Natural killer cell (primary cell): ENCODE measurements at regions not wholly inside any gene's neighbourhood (a gene's known extent, or its start where the extent isn't known, plus 50 kb on each side); places are given as distances from the start of the nearest gene placed in this dataset.
"Not testable (repeated sequence)": the region's sequence is repeated elsewhere in the genome, so short reads cannot be mapped to it uniquely, and the experiment has no call there.

Experiments used
- ATAC-seq, 3 donors: fragments of 150-1000 bp in 2 of 3; fragments of 200-7000 bp in 1 of 3; cut with Tn5 transposase; 1 replicate in 1 of 3; 2 replicates in 2 of 3; pipeline ENCODE4 v1.10.0; 2021; ENCODE audit warnings: mild to moderate bottlenecking in 2 of 3, moderate library complexity in 2 of 3
- DNase-seq, 2 donors: peaks; one replicate each; pipeline versions ENCODE4 v3.0.0 to v3.0.0-alpha.2; 2013 to 2021; ENCODE audit warnings: mixed read lengths in 1 of 2
- H3K27ac ChIP-seq: one replicate; pipeline ENCODE4 v1.5.1; 2013; ENCODE audit warnings: mild to moderate bottlenecking, low read length
- H3K27me3 ChIP-seq: one replicate; pipeline ENCODE4 v1.6.1; 2013; ENCODE audit warnings: low read length; ENCODE audit not compliant: control insufficient read depth, insufficient read depth
- H3K36me3 ChIP-seq: one replicate; pipeline ENCODE4 v1.6.1; 2013; ENCODE audit warnings: low read length; ENCODE audit not compliant: control insufficient read depth, insufficient read depth
- H3K4me1 ChIP-seq: one replicate; pipeline ENCODE4 v1.6.1; 2013; ENCODE audit warnings: low read length; ENCODE audit not compliant: control insufficient read depth, insufficient read depth
- H3K4me3 ChIP-seq: one replicate; pipeline ENCODE4 v1.5.1; 2013; ENCODE audit warnings: low read length
- H3K9me3 ChIP-seq: one replicate; pipeline ENCODE4 v1.6.1; 2013; ENCODE audit warnings: low read length; ENCODE audit not compliant: control insufficient read depth, insufficient read depth
- H3K27ac Mint-ChIP-seq, 2 donors: one replicate each; pipeline ENCODE4 v1.8.0; 2022; ENCODE audit warnings: mild to moderate bottlenecking in 2 of 2, mixed read lengths in 2 of 2, moderate library complexity in 1 of 2
- H3K27me3 Mint-ChIP-seq, 2 donors: one replicate each; pipeline ENCODE4 v1.8.0; 2022; ENCODE audit warnings: low read depth in 2 of 2, mixed read lengths in 2 of 2
- H3K36me3 Mint-ChIP-seq: one replicate; pipeline ENCODE4 v1.8.0; 2022; ENCODE audit warnings: mixed read lengths
- H3K4me1 Mint-ChIP-seq, 2 donors: one replicate each; pipeline ENCODE4 v1.8.0; 2022; ENCODE audit warnings: mixed read lengths in 2 of 2
- H3K4me3 Mint-ChIP-seq: one replicate; pipeline ENCODE4 v1.8.0; 2022; ENCODE audit warnings: mild to moderate bottlenecking, moderate library complexity, mixed read lengths
- H3K9me3 Mint-ChIP-seq, 2 donors: one replicate each; pipeline ENCODE4 v1.8.0; 2022; ENCODE audit warnings: mixed read lengths in 2 of 2
- WGBS: methylation state at CpG from one replicate; pipeline ENCODE4 v1.1.7; 2013; ENCODE audit warnings: missing lambda C conversion rate; ENCODE audit not compliant: insufficient coverage; 5-methylcytosine and 5-hydroxymethylcytosine counted together
- intact Hi-C: fragments of 100-400 bp; cut with micrococcal nuclease; formaldehyde crosslinking; loops from one replicate; pipeline ENCODE4 v1.14.2; 2022
- TF ChIP-seq, protein P1 (sequence below): fragments of 200-600 bp; IDR thresholded peaks from one replicate; pipeline ENCODE4 v1.8.0; 2022; ENCODE audit warnings: antibody characterized with exemption

- no peak overlapping the region for H3K4me3 ChIP-seq
- 46% methylated on average over 11 of the region's 11 CpGs for WGBS
- H3K4me1 ChIP-seq: peaks cover 9% of the 10 kb centered on the region
- H3K4me1 Mint-ChIP-seq: no peaks in the 10 kb centered on the region
- no peaks in the 10 kb centered on the region for H3K9me3 Mint-ChIP-seq
- TF ChIP-seq, protein P1, sequence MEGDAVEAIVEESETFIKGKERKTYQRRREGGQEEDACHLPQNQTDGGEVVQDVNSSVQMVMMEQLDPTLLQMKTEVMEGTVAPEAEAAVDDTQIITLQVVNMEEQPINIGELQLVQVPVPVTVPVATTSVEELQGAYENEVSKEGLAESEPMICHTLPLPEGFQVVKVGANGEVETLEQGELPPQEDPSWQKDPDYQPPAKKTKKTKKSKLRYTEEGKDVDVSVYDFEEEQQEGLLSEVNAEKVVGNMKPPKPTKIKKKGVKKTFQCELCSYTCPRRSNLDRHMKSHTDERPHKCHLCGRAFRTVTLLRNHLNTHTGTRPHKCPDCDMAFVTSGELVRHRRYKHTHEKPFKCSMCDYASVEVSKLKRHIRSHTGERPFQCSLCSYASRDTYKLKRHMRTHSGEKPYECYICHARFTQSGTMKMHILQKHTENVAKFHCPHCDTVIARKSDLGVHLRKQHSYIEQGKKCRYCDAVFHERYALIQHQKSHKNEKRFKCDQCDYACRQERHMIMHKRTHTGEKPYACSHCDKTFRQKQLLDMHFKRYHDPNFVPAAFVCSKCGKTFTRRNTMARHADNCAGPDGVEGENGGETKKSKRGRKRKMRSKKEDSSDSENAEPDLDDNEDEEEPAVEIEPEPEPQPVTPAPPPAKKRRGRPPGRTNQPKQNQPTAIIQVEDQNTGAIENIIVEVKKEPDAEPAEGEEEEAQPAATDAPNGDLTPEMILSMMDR: no peak
- H3K36me3 Mint-ChIP-seq: no peaks in the 10 kb centered on the region
- peaks cover 0 to under 1% of the 10 kb centered on the region in 2 donors for H3K27me3 Mint-ChIP-seq
- DNase-seq: no peak
- no peaks in the 10 kb centered on the region for H3K27me3 ChIP-seq
- H3K27ac ChIP-seq: no peak overlapping the region
- no peak overlapping the region for H3K4me3 Mint-ChIP-seq
- ATAC-seq: no peak
- H3K36me3 ChIP-seq: no peaks in the 10 kb centered on the region
- H3K9me3 ChIP-seq: no peaks in the 10 kb centered on the region
- no peak overlapping the region for H3K27ac Mint-ChIP-seq
- intact Hi-C loops: no loop called here
Observed at GRCh38 chr12:131537267-131537958, 173.5 kb upstream of the SFSWAP start.

- H3K9me3 ChIP-seq: no peaks in the 10 kb centered on the region
- H3K4me1 ChIP-seq: peaks cover 9% of the 10 kb centered on the region
- H3K9me3 Mint-ChIP-seq: no peaks in the 10 kb centered on the region
- H3K27me3 ChIP-seq: no peaks in the 10 kb centered on the region
- H3K4me3 Mint-ChIP-seq: no peak overlapping the region
- no peaks in the 10 kb centered on the region for H3K36me3 Mint-ChIP-seq
- intact Hi-C loops: no loop called here
- no peak overlapping the region for H3K27ac Mint-ChIP-seq
- no peak overlapping the region for H3K27ac ChIP-seq
- ATAC-seq: no peak
- H3K36me3 ChIP-seq: no peaks in the 10 kb centered on the region
- no peak overlapping the region for H3K4me3 ChIP-seq
- no peaks in the 10 kb centered on the region for H3K27me3 Mint-ChIP-seq
- no peak for DNase-seq
- 99% methylated on average over 2 of the region's 2 CpGs for WGBS
- H3K4me1 Mint-ChIP-seq: no peaks in the 10 kb centered on the region
- TF ChIP-seq, protein P1: no peak
Observed at GRCh38 chr12:131539381-131539780, 171.5 kb upstream of the SFSWAP start.

GRCh38 chr12:131540138-131540623 is 170.7 kb upstream of the SFSWAP start:
- no peaks in the 10 kb centered on the region for H3K9me3 ChIP-seq
- no peak overlapping the region for H3K4me3 ChIP-seq
- H3K36me3 Mint-ChIP-seq: no peaks in the 10 kb centered on the region
- H3K27ac Mint-ChIP-seq: no peak overlapping the region
- TF ChIP-seq, protein P1: no peak
- H3K4me1 Mint-ChIP-seq: no peaks in the 10 kb centered on the region
- ATAC-seq (no peak), DNase-seq (no peak)
- no peaks in the 10 kb centered on the region for H3K36me3 ChIP-seq
- H3K27ac ChIP-seq: no peak overlapping the region
- 98% methylated on average over 4 of the region's 4 CpGs for WGBS
- no peaks in the 10 kb centered on the region for H3K27me3 Mint-ChIP-seq
- H3K4me3 Mint-ChIP-seq: no peak overlapping the region
- H3K27me3 ChIP-seq: no peaks in the 10 kb centered on the region
- intact Hi-C loops: no loop called here
- peaks cover 9% of the 10 kb centered on the region for H3K4me1 ChIP-seq
- H3K9me3 Mint-ChIP-seq: no peaks in the 10 kb centered on the region

- H3K9me3 Mint-ChIP-seq, ATAC-seq, H3K4me1 Mint-ChIP-seq, H3K36me3 Mint-ChIP-seq, H3K36me3 ChIP-seq, H3K4me3 ChIP-seq, H3K9me3 ChIP-seq, H3K27ac ChIP-seq, H3K4me1 ChIP-seq, DNase-seq, intact Hi-C loops, H3K27me3 Mint-ChIP-seq, H3K4me3 Mint-ChIP-seq, H3K27me3 ChIP-seq, H3K27ac Mint-ChIP-seq: not testable (repeated sequence)
- no CpG with 5 or more reads among the region's 1 CpG for whole genome bisulfite sequencing
Observed at GRCh38 chr12:131541512-131541911, 169.4 kb upstream of the SFSWAP start.
